K562 (cell line): ENCODE measurements at regions not wholly inside any gene's neighbourhood (a gene's known extent, or its start where the extent isn't known, plus 50 kb on each side); places are given as distances from the start of the nearest gene placed in this dataset.

Source experiments
- RBM25 ChIP-seq: fragments of 200-400 bp; formaldehyde crosslinking; IDR thresholded peaks from 2 replicates; pipeline ENCODE4 v1.6.1; 2018; ENCODE audit warnings: low read length, low read depth, moderate library complexity; ENCODE audit not compliant: severe bottlenecking
- ZFPM2 ChIP-seq: fragments of 250-450 bp; sonication (Bioruptor Pico); IDR thresholded peaks from 2 replicates; pipeline ENCODE4 v1.5.1; 2022; ENCODE audit warnings: mild to moderate bottlenecking
- ZNF316 ChIP-seq: fragments of 450-650 bp; IDR thresholded peaks from 2 replicates; pipeline ENCODE4 v1.6.1; 2016
- ZNF324 ChIP-seq: fragments of 250-450 bp; sonication (Bioruptor Pico); IDR thresholded peaks from 2 replicates; pipeline ENCODE4 v1.4.0; 2020; ENCODE audit warnings: mild to moderate bottlenecking
- ZNF354B ChIP-seq: fragments of 250-450 bp; sonication (Bioruptor Pico); IDR thresholded peaks from 2 replicates; pipeline ENCODE4 v1.4.0; 2020
- TF ChIP-seq, protein P1 (sequence below): fragments of 150-350 bp; IDR thresholded peaks from 2 replicates; pipeline ENCODE4 v1.6.1; 2014; ENCODE audit warnings: low read depth, mild to moderate bottlenecking, low read length, borderline replicate concordance
- TF ChIP-seq, protein P2 (sequence below): fragments of 450-650 bp; IDR thresholded peaks from 2 replicates; pipeline ENCODE4 v1.6.1; 2016; ENCODE audit warnings: mild to moderate bottlenecking, moderate library complexity

DNA sequence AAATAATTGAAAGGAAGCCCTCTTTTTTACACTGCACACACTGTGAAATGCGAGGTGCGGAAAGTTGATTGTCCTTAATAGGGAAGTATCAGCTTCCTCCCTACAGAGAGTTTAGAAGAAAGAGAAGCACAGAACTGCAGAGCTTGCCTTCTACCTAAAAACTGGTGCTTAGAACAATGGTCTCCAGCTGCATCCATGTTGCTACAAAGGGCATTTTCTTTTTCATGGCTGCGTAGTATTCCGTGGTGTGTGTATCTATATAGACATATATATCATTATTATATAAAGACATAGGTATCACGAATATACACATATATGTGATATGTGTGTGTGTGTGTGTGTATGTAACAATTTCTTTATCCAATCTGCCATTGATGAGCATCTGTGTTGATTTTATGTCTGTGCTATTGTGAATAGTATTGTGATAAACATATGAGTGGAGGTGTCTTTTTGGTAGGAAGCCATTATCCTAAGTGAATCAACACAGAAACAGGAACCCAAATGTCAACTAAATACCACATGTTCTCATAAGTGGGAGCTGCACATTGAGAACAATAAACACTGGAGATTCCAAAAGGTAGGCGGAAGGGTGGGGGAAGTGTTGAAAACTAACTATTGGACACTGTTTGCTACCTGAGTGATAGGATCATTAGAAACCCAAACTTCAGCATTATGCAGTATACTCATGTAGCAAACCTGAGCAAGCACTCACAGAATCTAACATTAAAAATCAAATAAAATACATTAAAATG, 290.0 kb upstream of the RUNX1 start (continued):
- TF ChIP-seq, protein P1, sequence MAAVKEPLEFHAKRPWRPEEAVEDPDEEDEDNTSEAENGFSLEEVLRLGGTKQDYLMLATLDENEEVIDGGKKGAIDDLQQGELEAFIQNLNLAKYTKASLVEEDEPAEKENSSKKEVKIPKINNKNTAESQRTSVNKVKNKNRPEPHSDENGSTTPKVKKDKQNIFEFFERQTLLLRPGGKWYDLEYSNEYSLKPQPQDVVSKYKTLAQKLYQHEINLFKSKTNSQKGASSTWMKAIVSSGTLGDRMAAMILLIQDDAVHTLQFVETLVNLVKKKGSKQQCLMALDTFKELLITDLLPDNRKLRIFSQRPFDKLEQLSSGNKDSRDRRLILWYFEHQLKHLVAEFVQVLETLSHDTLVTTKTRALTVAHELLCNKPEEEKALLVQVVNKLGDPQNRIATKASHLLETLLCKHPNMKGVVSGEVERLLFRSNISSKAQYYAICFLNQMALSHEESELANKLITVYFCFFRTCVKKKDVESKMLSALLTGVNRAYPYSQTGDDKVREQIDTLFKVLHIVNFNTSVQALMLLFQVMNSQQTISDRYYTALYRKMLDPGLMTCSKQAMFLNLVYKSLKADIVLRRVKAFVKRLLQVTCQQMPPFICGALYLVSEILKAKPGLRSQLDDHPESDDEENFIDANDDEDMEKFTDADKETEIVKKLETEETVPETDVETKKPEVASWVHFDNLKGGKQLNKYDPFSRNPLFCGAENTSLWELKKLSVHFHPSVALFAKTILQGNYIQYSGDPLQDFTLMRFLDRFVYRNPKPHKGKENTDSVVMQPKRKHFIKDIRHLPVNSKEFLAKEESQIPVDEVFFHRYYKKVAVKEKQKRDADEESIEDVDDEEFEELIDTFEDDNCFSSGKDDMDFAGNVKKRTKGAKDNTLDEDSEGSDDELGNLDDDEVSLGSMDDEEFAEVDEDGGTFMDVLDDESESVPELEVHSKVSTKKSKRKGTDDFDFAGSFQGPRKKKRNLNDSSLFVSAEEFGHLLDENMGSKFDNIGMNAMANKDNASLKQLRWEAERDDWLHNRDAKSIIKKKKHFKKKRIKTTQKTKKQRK = no peak
- TF ChIP-seq RBM25 (peak; percentile 74), ZFPM2 (CRISPR knock-in tag) (no peak), ZNF324 (CRISPR knock-in tag) (no peak), ZNF316 (no peak), ZNF354B (CRISPR knock-in tag) (no peak)
- TF ChIP-seq, protein P2, sequence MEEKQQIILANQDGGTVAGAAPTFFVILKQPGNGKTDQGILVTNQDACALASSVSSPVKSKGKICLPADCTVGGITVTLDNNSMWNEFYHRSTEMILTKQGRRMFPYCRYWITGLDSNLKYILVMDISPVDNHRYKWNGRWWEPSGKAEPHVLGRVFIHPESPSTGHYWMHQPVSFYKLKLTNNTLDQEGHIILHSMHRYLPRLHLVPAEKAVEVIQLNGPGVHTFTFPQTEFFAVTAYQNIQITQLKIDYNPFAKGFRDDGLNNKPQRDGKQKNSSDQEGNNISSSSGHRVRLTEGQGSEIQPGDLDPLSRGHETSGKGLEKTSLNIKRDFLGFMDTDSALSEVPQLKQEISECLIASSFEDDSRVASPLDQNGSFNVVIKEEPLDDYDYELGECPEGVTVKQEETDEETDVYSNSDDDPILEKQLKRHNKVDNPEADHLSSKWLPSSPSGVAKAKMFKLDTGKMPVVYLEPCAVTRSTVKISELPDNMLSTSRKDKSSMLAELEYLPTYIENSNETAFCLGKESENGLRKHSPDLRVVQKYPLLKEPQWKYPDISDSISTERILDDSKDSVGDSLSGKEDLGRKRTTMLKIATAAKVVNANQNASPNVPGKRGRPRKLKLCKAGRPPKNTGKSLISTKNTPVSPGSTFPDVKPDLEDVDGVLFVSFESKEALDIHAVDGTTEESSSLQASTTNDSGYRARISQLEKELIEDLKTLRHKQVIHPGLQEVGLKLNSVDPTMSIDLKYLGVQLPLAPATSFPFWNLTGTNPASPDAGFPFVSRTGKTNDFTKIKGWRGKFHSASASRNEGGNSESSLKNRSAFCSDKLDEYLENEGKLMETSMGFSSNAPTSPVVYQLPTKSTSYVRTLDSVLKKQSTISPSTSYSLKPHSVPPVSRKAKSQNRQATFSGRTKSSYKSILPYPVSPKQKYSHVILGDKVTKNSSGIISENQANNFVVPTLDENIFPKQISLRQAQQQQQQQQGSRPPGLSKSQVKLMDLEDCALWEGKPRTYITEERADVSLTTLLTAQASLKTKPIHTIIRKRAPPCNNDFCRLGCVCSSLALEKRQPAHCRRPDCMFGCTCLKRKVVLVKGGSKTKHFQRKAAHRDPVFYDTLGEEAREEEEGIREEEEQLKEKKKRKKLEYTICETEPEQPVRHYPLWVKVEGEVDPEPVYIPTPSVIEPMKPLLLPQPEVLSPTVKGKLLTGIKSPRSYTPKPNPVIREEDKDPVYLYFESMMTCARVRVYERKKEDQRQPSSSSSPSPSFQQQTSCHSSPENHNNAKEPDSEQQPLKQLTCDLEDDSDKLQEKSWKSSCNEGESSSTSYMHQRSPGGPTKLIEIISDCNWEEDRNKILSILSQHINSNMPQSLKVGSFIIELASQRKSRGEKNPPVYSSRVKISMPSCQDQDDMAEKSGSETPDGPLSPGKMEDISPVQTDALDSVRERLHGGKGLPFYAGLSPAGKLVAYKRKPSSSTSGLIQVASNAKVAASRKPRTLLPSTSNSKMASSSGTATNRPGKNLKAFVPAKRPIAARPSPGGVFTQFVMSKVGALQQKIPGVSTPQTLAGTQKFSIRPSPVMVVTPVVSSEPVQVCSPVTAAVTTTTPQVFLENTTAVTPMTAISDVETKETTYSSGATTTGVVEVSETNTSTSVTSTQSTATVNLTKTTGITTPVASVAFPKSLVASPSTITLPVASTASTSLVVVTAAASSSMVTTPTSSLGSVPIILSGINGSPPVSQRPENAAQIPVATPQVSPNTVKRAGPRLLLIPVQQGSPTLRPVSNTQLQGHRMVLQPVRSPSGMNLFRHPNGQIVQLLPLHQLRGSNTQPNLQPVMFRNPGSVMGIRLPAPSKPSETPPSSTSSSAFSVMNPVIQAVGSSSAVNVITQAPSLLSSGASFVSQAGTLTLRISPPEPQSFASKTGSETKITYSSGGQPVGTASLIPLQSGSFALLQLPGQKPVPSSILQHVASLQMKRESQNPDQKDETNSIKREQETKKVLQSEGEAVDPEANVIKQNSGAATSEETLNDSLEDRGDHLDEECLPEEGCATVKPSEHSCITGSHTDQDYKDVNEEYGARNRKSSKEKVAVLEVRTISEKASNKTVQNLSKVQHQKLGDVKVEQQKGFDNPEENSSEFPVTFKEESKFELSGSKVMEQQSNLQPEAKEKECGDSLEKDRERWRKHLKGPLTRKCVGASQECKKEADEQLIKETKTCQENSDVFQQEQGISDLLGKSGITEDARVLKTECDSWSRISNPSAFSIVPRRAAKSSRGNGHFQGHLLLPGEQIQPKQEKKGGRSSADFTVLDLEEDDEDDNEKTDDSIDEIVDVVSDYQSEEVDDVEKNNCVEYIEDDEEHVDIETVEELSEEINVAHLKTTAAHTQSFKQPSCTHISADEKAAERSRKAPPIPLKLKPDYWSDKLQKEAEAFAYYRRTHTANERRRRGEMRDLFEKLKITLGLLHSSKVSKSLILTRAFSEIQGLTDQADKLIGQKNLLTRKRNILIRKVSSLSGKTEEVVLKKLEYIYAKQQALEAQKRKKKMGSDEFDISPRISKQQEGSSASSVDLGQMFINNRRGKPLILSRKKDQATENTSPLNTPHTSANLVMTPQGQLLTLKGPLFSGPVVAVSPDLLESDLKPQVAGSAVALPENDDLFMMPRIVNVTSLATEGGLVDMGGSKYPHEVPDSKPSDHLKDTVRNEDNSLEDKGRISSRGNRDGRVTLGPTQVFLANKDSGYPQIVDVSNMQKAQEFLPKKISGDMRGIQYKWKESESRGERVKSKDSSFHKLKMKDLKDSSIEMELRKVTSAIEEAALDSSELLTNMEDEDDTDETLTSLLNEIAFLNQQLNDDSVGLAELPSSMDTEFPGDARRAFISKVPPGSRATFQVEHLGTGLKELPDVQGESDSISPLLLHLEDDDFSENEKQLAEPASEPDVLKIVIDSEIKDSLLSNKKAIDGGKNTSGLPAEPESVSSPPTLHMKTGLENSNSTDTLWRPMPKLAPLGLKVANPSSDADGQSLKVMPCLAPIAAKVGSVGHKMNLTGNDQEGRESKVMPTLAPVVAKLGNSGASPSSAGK = no peak
- TF ChIP-seq, all 486 proteins: peak for 6
